Mesothelial cell of epicardium (in vitro differentiated cells): ENCODE measurements at regions not wholly inside any gene's neighbourhood (a gene's known extent, or its start where the extent isn't known, plus 50 kb on each side); places are given as distances from the start of the nearest gene placed in this dataset.

ENCODE experiments used
- DNase-seq, 2 experiments: peaks; one replicate each; pipeline ENCODE4 v3.0.0; 2021; ENCODE audit warnings: low spot score in 2 of 2; ENCODE audit not compliant: unreplicated experiment in 2 of 2
- H3K27ac Mint-ChIP-seq: 2 replicates; pipeline ENCODE4 v1.8.0; 2021; ENCODE audit warnings: mixed read lengths
- H3K27me3 Mint-ChIP-seq: 2 replicates; pipeline ENCODE4 v1.8.0; 2021; ENCODE audit warnings: low read depth, mixed read lengths
- H3K36me3 Mint-ChIP-seq: 2 replicates; pipeline ENCODE4 v1.8.0; 2021; ENCODE audit warnings: mixed read lengths
- H3K4me1 Mint-ChIP-seq: 2 replicates; pipeline ENCODE4 v1.8.0; 2021; ENCODE audit warnings: mixed read lengths
- H3K4me3 Mint-ChIP-seq: 2 replicates; pipeline ENCODE4 v1.8.0; 2021; ENCODE audit warnings: mild to moderate bottlenecking, moderate library complexity, mixed read lengths
- H3K9me3 Mint-ChIP-seq: 2 replicates; pipeline ENCODE4 v1.8.0; 2021; ENCODE audit warnings: mixed read lengths
- TF ChIP-seq, protein P1 (sequence below): fragments of 200-600 bp; sonication (generic); IDR thresholded peaks from one replicate; pipeline ENCODE4 v1.5.0; 2021; ENCODE audit warnings: antibody characterized with exemption; ENCODE audit not compliant: unreplicated experiment

DNA sequence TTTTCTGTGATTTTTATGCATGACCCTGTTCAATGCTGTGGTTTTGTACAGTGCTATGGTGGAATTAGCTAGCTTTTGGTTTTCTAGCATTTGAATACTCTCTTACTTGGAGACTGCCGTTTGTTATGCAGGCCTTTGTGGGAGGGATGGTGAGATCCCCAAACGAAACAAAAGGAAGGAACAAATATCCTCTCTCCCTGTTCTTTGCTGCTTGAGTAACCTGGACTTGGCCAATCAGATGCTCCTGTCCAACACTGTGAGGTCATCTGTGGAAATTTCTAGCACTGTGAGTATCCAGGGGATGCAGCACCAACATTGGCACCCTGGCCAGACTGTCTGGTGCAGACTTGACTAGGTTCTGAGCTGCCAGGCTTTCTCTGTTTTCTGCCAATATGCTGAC, 314.4 kb downstream of the ANKRD30A start:
- no peak for DNase-seq
- Mint-ChIP-seq H3K27me3 (no peaks in the 10 kb centered on the region), H3K4me3 (no peak overlapping the region), H3K27ac (no peak overlapping the region), H3K4me1 (no peaks in the 10 kb centered on the region), H3K36me3 (no peaks in the 10 kb centered on the region), H3K9me3 (peaks cover 61% of the 10 kb centered on the region)
- TF ChIP-seq, protein P1, sequence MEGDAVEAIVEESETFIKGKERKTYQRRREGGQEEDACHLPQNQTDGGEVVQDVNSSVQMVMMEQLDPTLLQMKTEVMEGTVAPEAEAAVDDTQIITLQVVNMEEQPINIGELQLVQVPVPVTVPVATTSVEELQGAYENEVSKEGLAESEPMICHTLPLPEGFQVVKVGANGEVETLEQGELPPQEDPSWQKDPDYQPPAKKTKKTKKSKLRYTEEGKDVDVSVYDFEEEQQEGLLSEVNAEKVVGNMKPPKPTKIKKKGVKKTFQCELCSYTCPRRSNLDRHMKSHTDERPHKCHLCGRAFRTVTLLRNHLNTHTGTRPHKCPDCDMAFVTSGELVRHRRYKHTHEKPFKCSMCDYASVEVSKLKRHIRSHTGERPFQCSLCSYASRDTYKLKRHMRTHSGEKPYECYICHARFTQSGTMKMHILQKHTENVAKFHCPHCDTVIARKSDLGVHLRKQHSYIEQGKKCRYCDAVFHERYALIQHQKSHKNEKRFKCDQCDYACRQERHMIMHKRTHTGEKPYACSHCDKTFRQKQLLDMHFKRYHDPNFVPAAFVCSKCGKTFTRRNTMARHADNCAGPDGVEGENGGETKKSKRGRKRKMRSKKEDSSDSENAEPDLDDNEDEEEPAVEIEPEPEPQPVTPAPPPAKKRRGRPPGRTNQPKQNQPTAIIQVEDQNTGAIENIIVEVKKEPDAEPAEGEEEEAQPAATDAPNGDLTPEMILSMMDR, result no peak

DNA sequence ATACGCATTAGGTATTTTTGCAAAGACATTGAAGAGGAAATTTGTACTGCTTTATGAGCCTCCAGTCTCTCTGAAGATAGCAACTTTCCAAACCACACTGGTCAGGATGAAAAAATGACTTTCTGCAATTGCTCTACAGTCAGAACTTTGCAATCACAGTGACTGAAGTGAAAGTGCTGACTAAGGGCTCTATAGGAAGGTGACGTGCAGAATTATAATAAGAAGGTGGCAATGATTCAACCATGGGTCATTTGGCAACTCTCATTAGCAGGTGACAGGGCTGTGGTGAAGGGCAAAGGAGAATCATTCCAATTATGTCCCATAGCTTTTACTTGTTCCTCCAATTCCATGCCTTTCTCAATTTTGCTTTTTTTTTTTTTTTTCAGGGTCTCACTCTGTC, 311.0 kb downstream of the ANKRD30A start:
- TF ChIP-seq, protein P1, result no peak
- Mint-ChIP-seq H3K4me3 (no peak overlapping the region), H3K27ac (no peak overlapping the region), H3K27me3 (no peaks in the 10 kb centered on the region), H3K9me3 (peaks cover 71% of the 10 kb centered on the region), H3K4me1 (no peaks in the 10 kb centered on the region), H3K36me3 (no peaks in the 10 kb centered on the region)
- no peak for DNase-seq

DNA sequence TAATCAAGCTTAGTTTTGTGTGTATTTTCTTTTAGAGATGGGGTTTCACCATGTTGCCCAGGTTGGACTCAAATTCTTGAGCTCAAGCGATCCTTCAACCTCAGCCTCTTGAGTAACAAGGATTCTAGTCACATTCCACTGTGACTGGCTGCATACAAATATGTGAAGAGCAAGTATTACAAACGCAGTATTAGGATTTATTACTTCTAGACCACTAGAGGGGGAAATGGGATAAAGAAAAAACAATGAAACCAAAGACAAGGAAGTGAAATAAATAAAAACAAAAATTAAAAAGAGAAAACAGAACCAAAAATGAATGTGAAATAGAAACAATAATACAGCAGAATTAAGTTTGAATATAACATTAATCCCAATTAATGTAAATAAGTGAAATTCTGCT, 308.7 kb downstream of the ANKRD30A start:
- H3K4me1 Mint-ChIP-seq, result no peaks in the 10 kb centered on the region
- H3K4me3 Mint-ChIP-seq, result no peak overlapping the region
- DNase-seq, result no peak
- H3K36me3 Mint-ChIP-seq, result no peaks in the 10 kb centered on the region
- TF ChIP-seq, protein P1, result no peak
- H3K27me3 Mint-ChIP-seq, result no peaks in the 10 kb centered on the region
- no peak overlapping the region for H3K27ac Mint-ChIP-seq
- H3K9me3 Mint-ChIP-seq, result peaks cover 68% of the 10 kb centered on the region
